Stimulated activated naive CD4-positive, alpha-beta T cell (primary cell): ENCODE measurements at regions not wholly inside any gene's neighbourhood (a gene's known extent, or its start where the extent isn't known, plus 50 kb on each side); places are given as distances from the start of the nearest gene placed in this dataset.

ENCODE experiments used
- DNase-seq, 6 experiments: peaks; one replicate each; lab custom pipeline; 2025; lab: John Stamatoyannopoulos, UW

DNA sequence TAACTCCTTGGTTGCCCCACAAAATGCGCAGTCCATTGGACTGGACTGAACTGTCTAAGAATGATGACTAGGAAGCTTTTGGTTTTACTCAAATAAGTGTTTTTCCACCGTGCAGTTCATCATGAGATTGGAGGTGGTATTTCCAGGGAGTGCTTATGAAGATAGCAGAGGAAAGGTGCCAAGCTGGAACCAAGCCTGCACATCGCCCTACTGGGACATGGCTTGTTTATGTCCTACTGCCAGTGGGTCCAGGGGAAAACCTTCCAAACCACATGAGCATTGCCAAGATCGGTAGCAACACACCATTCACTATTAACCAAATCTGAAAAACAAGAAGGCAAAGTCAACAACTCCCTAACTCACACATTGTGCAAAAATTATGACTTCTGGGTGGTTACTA is 54.7 kb upstream of the DSCAM start:
- no peak for DNase-seq

DNA sequence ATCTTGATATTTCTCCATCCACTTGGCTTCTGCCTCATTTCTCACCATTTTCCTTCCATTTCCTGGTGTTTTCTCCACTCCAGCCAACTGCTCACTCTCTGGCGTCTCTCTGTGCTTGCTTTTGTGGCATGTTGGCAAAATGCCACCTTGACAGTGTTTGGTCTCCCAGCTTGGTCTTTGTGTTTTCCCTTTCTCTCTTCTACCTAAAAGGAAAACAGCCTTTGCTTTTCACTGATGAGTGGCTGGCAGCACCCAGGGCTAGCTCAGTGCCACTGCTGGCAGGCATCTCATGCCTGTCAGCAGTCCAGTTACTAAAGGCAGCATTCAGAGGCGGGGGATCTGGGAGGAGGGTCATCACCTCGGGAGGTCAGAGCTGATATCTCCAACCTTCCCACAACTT is 55.3 kb upstream of the DSCAM start:
- DNase-seq = no peak

DNA sequence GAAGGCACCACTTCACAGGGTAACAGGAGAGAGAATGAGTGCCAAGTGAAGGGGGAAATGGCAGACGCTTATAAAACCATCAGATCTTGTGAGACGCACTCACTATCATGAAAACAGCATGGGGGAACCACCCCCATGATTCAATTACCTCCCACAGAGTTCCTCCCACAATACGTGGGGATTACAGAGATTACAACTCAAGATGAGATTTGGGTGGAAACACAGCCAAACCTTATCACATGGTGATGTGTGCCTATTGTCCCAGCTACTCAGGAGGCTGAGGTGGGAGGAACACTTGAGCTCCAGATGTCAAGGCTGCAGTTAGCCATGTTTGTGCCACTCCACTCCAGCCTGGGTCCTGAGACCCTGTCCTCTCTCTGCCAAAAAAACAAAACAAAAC is 56.0 kb upstream of the DSCAM start:
- no peak for DNase-seq

GRCh38 chr21:40905251-40905650 is 58.3 kb upstream of the DSCAM start:
- DNase-seq = no peak

GRCh38 chr21:40912375-40912774 is 65.4 kb upstream of the DSCAM start:
- DNase-seq = no peak

GRCh38 chr21:40915114-40915513 is 68.2 kb upstream of the DSCAM start:
- DNase-seq = no peak

- no peak for DNase-seq
Observed at GRCh38 chr21:40923407-40923806, 76.4 kb upstream of the DSCAM start.

DNA sequence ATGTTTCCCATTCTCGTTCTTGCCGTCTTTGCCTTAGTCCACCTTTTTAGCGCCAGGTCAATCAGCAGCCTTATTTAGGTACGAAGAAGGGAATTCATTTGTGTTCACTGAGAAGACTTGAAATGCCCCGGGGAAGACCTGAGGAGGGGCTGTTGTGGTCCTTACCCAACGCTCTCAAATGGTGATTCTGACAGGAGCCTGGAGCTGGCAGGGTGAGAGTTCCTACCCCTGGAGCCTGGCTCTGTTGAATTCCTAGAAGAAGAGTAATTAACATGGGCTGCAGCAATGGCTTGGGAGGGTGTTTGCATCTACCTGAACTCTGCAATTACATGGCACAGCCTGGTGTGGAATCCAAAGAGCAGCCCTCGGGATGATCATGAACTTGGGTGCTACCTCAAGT is 76.9 kb upstream of the DSCAM start:
- no peak for DNase-seq

GRCh38 chr21:40924641-40925040 is 77.7 kb upstream of the DSCAM start:
- DNase-seq = no peak

GRCh38 chr21:40926238-40926637 is 79.3 kb upstream of the DSCAM start:
- DNase-seq = no peak

DNA sequence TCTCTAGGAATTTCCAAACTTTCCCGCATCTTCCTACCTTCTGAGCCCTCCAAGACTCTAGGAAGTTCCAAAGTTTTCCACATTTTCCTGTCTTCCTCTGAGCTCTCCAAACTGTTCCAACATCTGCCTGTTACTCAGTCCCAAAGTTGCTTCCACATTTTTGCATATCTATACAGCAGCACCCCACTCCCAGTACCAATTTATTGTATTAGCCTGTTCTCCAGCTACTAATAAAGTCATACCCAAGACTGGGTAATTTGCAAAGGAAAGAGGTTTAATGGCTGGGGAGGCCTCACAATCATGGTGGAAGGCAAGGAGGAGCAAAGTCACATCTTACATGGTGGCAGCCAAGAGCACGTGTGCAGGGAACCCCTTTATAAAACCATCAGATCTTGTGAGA is 82.9 kb upstream of the DSCAM start:
- no peak for DNase-seq

- no peak for DNase-seq
Observed at GRCh38 chr21:40931197-40931596, 84.2 kb upstream of the DSCAM start.

- DNase-seq = no peak
Observed at GRCh38 chr21:40936178-40936577, 89.2 kb upstream of the DSCAM start.

DNA sequence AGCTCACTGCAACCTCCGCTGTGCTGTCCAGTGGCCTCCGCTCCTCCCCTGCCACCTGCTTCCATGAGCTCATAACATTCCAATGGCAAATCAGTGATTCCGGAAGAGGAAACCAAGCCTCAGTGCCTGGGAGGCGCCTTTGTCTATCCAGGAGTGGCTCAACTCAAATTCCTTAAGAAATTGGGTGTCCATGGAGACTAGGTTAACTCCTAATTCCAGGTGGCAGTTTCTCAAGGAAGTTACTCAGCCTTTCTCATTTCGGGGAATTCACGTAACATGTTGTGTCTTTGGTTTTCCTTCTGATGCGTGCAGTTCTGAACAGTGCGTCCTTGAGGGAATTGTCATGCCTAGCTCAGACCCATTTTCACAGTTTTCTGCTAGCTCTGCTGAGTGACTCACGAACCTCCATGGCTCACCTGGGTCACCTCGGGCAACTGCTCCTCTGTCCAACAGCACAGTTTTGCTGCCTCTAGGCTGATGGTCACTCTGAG is 89.9 kb upstream of the DSCAM start:
- DNase-seq = no peak

DNA sequence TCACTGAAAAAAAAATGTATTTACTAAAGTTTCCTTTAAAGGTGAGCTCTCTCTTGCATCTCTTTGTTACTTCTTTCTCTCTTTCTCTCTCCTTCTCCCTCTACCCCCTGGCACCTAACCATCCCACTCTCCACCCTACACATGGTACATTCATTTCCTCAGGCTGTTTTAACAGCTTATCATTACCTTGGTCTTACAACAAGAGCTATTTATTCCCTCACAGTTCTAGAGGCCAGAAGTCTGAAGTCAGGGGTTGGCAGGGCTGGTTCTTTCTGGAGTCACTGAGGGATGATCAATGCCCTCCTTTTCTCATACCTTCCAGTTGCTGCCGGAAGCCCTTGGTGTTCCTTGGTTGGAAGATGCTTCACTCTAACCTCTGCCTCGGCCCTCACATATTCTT is 91.1 kb upstream of the DSCAM start:
- no peak for DNase-seq

DNA sequence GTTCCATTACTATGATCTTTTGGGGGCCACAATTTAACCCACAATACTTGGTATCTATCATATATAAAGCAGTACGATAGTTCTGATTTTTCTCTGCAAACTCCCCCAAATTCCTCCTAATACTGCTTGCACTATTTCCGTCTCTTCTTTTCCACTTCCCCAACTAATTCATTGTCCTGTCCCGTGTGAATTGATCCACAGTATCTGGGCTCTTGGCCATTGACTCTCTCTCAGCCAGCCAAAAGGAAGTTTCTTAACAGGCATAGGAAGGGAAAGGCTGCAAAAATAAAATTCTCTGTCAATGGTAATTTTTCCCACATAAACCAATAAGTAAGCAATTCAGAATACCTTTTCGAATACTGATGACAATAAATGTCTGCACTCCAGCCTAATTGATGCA is 91.7 kb upstream of the DSCAM start:
- no peak for DNase-seq

DNA sequence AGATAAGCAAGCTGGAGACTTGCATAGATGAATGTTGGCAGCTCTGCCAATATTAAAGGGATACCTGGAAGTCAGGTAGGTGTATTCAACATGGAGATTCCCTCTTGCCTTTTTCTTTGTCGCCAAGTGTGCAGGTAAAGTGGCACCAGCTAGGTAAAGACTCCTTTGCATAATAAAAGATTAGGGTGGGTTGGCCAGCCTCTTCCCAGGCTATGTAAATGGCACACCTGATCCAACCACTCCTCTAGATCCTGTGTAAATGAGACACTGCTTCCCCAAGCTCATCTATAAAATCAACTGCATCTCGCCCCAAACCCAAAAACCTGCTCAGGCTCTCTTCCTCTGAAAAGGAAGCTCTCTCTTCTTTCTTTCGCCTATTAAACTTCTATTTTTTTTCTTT is 100.8 kb upstream of the DSCAM start:
- no peak for DNase-seq

DNA sequence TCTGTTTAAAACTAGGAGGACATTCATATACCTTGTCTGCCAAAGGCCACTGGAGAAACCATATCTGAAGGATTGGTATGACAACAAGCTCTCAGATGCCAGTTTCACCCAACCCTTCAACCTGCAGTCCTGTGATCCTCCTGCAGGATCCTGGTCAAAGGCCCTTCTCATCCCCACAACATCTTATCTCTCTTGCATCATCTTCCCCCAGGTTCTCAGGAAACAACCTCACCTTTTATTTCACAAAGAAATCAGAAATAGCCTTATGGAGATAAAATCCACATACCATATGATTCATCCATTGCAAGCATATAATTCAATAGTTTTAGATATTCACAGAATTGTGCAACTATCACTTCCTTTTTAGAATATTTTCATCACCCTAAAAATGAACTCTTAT is 104.0 kb upstream of the DSCAM start:
- DNase-seq = no peak

- no peak for DNase-seq
Observed at GRCh38 chr21:40952551-40953323, 105.8 kb upstream of the DSCAM start.

- no peak for DNase-seq
Observed at GRCh38 chr21:40964691-40965090, 117.7 kb upstream of the DSCAM start.

DNA sequence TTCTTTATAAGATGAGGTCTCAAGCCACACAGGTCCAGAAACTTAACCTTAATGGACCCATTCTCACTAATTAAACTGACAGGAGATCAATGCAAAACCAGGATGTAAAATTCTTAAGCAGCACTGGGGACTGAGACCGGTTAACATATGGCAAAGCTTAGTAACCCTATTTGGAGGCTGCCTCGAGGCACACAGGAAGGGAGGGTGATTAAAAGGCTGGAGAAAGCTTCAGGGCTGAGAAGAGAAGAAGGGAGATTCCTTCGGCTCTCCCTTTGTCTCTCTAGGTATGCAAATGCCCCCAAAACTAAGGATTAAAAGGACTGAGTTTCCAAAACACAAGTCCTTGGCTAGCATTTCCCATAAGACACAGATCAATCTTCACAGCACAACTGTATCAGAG is 120.8 kb upstream of the DSCAM start:
- no peak for DNase-seq

DNA sequence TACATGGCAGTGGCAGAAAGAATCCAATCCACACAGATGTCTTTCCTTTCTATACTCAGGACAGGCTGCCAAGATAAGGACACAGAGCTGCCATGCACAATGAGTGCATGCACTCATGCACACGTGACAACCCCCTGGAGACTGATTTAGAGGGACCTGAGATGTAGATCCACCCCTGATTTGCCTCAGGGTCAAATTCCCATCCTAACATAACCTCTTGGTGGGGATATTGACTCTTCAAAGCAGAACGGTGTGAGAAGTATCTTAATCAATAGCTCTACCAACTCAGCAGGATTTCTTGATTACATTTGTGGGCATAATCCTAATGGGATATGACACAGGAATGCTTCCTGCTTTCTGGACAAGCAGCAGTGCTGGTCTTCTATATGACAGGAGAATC is 125.2 kb upstream of the DSCAM start:
- DNase-seq = no peak

GRCh38 chr21:40976198-40977109 is 129.5 kb upstream of the DSCAM start:
- no peak for DNase-seq
